ENCODE measurements at regions not wholly inside any gene's neighbourhood (a gene's known extent, or its start where the extent isn't known, plus 50 kb on each side); places are given as distances from the start of the nearest gene placed in this dataset.

DNA sequence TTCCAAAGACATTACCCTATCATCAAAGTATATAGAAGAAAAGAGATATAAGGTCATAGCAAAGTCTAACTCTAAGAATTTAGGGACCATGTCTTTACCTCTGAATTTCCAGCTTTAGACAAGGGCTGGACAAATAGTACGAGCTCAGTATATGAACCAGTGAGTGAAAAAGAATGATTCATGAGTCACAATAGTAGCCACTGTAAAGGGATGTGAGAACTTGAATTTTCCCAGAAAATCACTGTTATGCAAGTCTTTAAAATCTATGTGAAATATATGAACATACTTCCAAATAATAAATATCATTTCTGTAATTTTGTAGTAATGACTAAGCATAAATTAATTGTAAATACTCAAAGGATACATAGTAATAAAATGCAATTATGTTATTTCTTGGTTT lies 305.9 kb upstream of the PRR16 start:
- H3K9ac ChIP-seq = no peak overlapping the region
- H3K27ac ChIP-seq (ENCODE audit: low read depth in 2 of 2, low read length in 1 of 2) = no peak overlapping the region
- H3K9me3 ChIP-seq = no peaks in the 10 kb centered on the region
- H3K79me2 ChIP-seq (ENCODE audit: insufficient read depth) = no peaks in the 10 kb centered on the region
- CTCF ChIA-PET = no interaction called here
- H3F3A ChIP-seq (replicated peaks; ENCODE audit: insufficient read depth) = no peaks in the 10 kb centered on the region
- H3K4me1 ChIP-seq (ENCODE audit: control insufficient read depth in 1 of 2, insufficient read depth in 2 of 2, low read depth in 1 of 2, low read length in 1 of 2) = no peaks in the 10 kb centered on the region; a peak in 1 of 4 replicates
- no peaks in the 10 kb centered on the region for H3K36me3 ChIP-seq (replicated peaks in 1 of 2; ENCODE audit: control insufficient read depth in 1 of 2, insufficient read depth in 2 of 2, low read length in 1 of 2)
- H3K4me3 ChIP-seq (ENCODE audit: low read depth in 2 of 2, low read length in 1 of 2) = no peak overlapping the region
- H2AFZ ChIP-seq (ENCODE audit: low read depth) = no peak overlapping the region
- TF ChIP-seq YY1 (IDR thresholded peaks at IDR 0.05; ENCODE audit: low read depth) = no peak
- TF ChIP-seq, protein P1, sequence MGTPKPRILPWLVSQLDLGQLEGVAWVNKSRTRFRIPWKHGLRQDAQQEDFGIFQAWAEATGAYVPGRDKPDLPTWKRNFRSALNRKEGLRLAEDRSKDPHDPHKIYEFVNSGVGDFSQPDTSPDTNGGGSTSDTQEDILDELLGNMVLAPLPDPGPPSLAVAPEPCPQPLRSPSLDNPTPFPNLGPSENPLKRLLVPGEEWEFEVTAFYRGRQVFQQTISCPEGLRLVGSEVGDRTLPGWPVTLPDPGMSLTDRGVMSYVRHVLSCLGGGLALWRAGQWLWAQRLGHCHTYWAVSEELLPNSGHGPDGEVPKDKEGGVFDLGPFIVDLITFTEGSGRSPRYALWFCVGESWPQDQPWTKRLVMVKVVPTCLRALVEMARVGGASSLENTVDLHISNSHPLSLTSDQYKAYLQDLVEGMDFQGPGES (IDR thresholded peaks at IDR 0.05; ENCODE audit: low read depth, low read length) = no peak
- no peak for TF ChIP-seq EP300 (IDR thresholded peaks at IDR 0.05; ENCODE audit: borderline replicate concordance in 1 of 2, low read depth in 1 of 2, low read length in 1 of 2)
- TF ChIP-seq REST (IDR thresholded peaks at IDR 0.05; ENCODE audit: low read depth, low read length) = no peak
- TF ChIP-seq, protein P2, sequence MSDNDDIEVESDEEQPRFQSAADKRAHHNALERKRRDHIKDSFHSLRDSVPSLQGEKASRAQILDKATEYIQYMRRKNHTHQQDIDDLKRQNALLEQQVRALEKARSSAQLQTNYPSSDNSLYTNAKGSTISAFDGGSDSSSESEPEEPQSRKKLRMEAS (IDR thresholded peaks at IDR 0.05; ENCODE audit: low read depth) = no peak
- TF ChIP-seq, protein P3, sequence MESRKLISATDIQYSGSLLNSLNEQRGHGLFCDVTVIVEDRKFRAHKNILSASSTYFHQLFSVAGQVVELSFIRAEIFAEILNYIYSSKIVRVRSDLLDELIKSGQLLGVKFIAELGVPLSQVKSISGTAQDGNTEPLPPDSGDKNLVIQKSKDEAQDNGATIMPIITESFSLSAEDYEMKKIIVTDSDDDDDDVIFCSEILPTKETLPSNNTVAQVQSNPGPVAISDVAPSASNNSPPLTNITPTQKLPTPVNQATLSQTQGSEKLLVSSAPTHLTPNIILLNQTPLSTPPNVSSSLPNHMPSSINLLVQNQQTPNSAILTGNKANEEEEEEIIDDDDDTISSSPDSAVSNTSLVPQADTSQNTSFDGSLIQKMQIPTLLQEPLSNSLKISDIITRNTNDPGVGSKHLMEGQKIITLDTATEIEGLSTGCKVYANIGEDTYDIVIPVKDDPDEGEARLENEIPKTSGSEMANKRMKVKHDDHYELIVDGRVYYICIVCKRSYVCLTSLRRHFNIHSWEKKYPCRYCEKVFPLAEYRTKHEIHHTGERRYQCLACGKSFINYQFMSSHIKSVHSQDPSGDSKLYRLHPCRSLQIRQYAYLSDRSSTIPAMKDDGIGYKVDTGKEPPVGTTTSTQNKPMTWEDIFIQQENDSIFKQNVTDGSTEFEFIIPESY (IDR thresholded peaks at IDR 0.05; ENCODE audit: borderline replicate concordance, low read depth) = no peak
- TF ChIP-seq TCF12 (IDR thresholded peaks at IDR 0.05) = no peak
- TF ChIP-seq SMC3 (IDR thresholded peaks at IDR 0.05; ENCODE audit: low read depth, low read length) = no peak
- TF ChIP-seq RFX5 (IDR thresholded peaks at IDR 0.05; ENCODE audit: low read length) = no peak
- no peak for TF ChIP-seq NRF1 (IDR thresholded peaks at IDR 0.05; ENCODE audit: low read depth, low read length)
- no peak for TF ChIP-seq SIN3A (IDR thresholded peaks at IDR 0.05; ENCODE audit: borderline replicate concordance, low read depth, low read length)
- no peak for TF ChIP-seq MXI1 (IDR thresholded peaks at IDR 0.05; ENCODE audit: low read depth, low read length)
- no peak for TF ChIP-seq TAF1 (IDR thresholded peaks at IDR 0.05; ENCODE audit: borderline replicate concordance, low read depth, low read length)
- TF ChIP-seq RCOR1 (IDR thresholded peaks at IDR 0.05; ENCODE audit: low read length) = no peak
- TF ChIP-seq POLR2AphosphoS5 (IDR thresholded peaks at IDR 0.05; ENCODE audit: low read depth, low read length) = no peak
- TF ChIP-seq RAD21 (IDR thresholded peaks at IDR 0.05; ENCODE audit: low read length) = no peak
- TF ChIP-seq ELF1 (IDR thresholded peaks at IDR 0.05) = no peak
- TF ChIP-seq JUND (IDR thresholded peaks at IDR 0.05) = no peak
- TF ChIP-seq FOXM1 (IDR thresholded peaks at IDR 0.05; ENCODE audit: low read depth) = no peak
- no peaks in the 10 kb centered on the region for H3K27me3 ChIP-seq (ENCODE audit: insufficient read depth)
- no peaks in the 10 kb centered on the region for H3K9me2 ChIP-seq
- DNase-seq = no peak
- 81% methylated on average over 1 of the region's 1 CpG for WGBS (ENCODE audit: low lambda C conversion rate)
- H3K4me2 ChIP-seq = no peak overlapping the region
- POLR2A ChIA-PET = no interaction called here
- no peaks in the 10 kb centered on the region for H4K20me1 ChIP-seq (ENCODE audit: insufficient read depth)
